ENCODE measurements at regions not wholly inside any gene's neighbourhood (a gene's known extent, or its start where the extent isn't known, plus 50 kb on each side); places are given as distances from the start of the nearest gene placed in this dataset.

DNA sequence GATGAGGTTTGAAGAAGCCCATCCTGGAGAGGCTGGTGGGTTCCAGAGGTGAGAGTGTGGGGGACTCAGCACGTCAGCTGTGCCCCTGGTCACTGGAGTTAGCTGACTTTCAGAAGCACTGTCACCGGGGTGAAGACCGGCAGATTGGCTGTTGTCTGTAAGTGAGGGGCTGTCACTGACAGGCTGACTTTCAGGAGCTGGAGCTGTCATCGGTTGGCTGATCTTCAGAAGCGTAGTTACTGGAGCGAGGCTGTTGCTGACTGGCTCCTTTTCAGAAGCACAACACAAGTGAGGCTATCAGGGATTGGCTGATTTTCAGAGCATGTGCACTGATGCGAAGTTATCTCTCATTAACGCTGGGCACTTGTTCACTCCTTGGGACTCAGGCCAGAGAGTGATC, 738.4 kb upstream of the ID2 start:
- intact Hi-C loops (cut with micrococcal nuclease): no loop called here
- Histone ChIP-seq H3K27ac (ENCODE audit: low read depth in 1 of 2, low read length in 2 of 2) (no peak overlapping the region), H3K4me3 (replicated peaks in 1 of 3; ENCODE audit: low read depth in 2 of 3, low read length in 3 of 3) (no peak overlapping the region), H3K36me3 (replicated peaks in 1 of 2; ENCODE audit: control insufficient read depth in 1 of 2, insufficient read depth in 2 of 2, low read length in 2 of 2) (no peaks in the 10 kb centered on the region), H2AFZ (ENCODE audit: insufficient read depth, low read depth, low read length, poor library complexity, severe bottlenecking) (no peak overlapping the region), H3K4me1 (ENCODE audit: control insufficient read depth in 1 of 2, insufficient read depth in 2 of 2, low read length in 2 of 2) (no peaks in the 10 kb centered on the region), H3K4me2 (replicated peaks; ENCODE audit: extremely low read depth, low read length, poor library complexity, severe bottlenecking) (no peak overlapping the region), H3K27me3 (ENCODE audit: control insufficient read depth in 2 of 2, insufficient read depth in 2 of 2, low read length in 2 of 2) (no peaks in the 10 kb centered on the region), H3K9me3 (replicated peaks in 1 of 2; ENCODE audit: control insufficient read depth in 1 of 2, insufficient read depth in 1 of 2, low read length in 2 of 2) (no peaks in the 10 kb centered on the region), H3K9ac (ENCODE audit: insufficient read depth, low read length, poor library complexity, severe bottlenecking) (no peak overlapping the region), H4K20me1 (ENCODE audit: insufficient read depth, low read length) (no peaks in the 10 kb centered on the region), H3K79me2 (ENCODE audit: insufficient read depth, low read length) (no peaks in the 10 kb centered on the region)
- TF ChIP-seq, protein P1, sequence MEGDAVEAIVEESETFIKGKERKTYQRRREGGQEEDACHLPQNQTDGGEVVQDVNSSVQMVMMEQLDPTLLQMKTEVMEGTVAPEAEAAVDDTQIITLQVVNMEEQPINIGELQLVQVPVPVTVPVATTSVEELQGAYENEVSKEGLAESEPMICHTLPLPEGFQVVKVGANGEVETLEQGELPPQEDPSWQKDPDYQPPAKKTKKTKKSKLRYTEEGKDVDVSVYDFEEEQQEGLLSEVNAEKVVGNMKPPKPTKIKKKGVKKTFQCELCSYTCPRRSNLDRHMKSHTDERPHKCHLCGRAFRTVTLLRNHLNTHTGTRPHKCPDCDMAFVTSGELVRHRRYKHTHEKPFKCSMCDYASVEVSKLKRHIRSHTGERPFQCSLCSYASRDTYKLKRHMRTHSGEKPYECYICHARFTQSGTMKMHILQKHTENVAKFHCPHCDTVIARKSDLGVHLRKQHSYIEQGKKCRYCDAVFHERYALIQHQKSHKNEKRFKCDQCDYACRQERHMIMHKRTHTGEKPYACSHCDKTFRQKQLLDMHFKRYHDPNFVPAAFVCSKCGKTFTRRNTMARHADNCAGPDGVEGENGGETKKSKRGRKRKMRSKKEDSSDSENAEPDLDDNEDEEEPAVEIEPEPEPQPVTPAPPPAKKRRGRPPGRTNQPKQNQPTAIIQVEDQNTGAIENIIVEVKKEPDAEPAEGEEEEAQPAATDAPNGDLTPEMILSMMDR (IDR thresholded peaks at IDR 0.05): no peak
- Mint-ChIP-seq H3K27me3 (ENCODE audit: low read depth in 3 of 3) (peaks cover 0 to 2% (median 0%) of the 10 kb centered on the region in 3 donors), H3K36me3 (no peaks in the 10 kb centered on the region), H3K9me3 (peaks cover 0 to 5% (median 0%) of the 10 kb centered on the region in 7 donors), H3K4me3 (no peak overlapping the region), H3K4me1 (peaks cover 8% of the 10 kb centered on the region), H3K27ac (no peak overlapping the region)
- no peak for DNase-seq
- 81% methylated on average over 6 of the region's 8 CpGs for WGBS (ENCODE audit: insufficient coverage)

DNA sequence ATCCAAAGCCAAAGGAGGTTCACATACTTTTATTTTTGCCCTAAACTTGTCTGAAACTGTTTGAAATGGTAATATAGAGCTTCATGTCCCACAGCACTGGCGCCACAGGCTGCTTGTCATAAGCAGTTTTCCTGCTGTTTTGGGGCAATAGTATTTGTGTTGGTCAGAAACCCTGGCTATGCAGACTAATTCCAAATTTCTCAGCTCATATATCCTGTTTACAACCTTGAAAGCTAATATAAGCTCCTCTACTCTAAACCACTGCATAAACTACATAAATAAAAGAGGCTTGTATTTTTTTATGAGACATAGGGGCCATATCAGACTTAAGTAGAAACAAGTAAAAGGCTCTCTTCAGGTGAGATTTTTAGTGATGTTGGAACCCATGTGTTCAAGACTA, 736.8 kb upstream of the ID2 start:
- no peak for DNase-seq
- H3K36me3 Mint-ChIP-seq: no peaks in the 10 kb centered on the region
- H3K27ac Mint-ChIP-seq: no peak overlapping the region
- Histone ChIP-seq H3K4me1 (ENCODE audit: control insufficient read depth in 1 of 2, insufficient read depth in 2 of 2, low read length in 2 of 2) (no peaks in the 10 kb centered on the region), H3K4me3 (replicated peaks in 1 of 3; ENCODE audit: low read depth in 2 of 3, low read length in 3 of 3) (no peak overlapping the region), H3K4me2 (replicated peaks; ENCODE audit: extremely low read depth, low read length, poor library complexity, severe bottlenecking) (no peak overlapping the region), H3K36me3 (replicated peaks in 1 of 2; ENCODE audit: control insufficient read depth in 1 of 2, insufficient read depth in 2 of 2, low read length in 2 of 2) (no peaks in the 10 kb centered on the region), H4K20me1 (ENCODE audit: insufficient read depth, low read length) (no peaks in the 10 kb centered on the region), H3K9me3 (replicated peaks in 1 of 2; ENCODE audit: control insufficient read depth in 1 of 2, insufficient read depth in 1 of 2, low read length in 2 of 2) (no peaks in the 10 kb centered on the region), H2AFZ (ENCODE audit: insufficient read depth, low read depth, low read length, poor library complexity, severe bottlenecking) (no peak overlapping the region), H3K79me2 (ENCODE audit: insufficient read depth, low read length) (no peaks in the 10 kb centered on the region), H3K9ac (ENCODE audit: insufficient read depth, low read length, poor library complexity, severe bottlenecking) (no peak overlapping the region), H3K27ac (ENCODE audit: low read depth in 1 of 2, low read length in 2 of 2) (no peak overlapping the region), H3K27me3 (ENCODE audit: control insufficient read depth in 2 of 2, insufficient read depth in 2 of 2, low read length in 2 of 2) (no peaks in the 10 kb centered on the region)
- WGBS (ENCODE audit: insufficient coverage): no CpG with 5 or more reads among the region's 1 CpG
- peaks cover 0 to 2% (median 0%) of the 10 kb centered on the region in 7 donors for H3K9me3 Mint-ChIP-seq
- H3K27me3 Mint-ChIP-seq (ENCODE audit: low read depth in 3 of 3): peaks cover 0 to 1% (median 0%) of the 10 kb centered on the region in 3 donors
- H3K4me3 Mint-ChIP-seq: no peak overlapping the region
- intact Hi-C loops (cut with micrococcal nuclease): no loop called here
- H3K4me1 Mint-ChIP-seq: peaks cover 5% of the 10 kb centered on the region
- TF ChIP-seq, protein P1 (IDR thresholded peaks at IDR 0.05): no peak

Data from CD14-positive monocyte (primary cell).